ENCODE measurements at regions not wholly inside any gene's neighbourhood (a gene's known extent, or its start where the extent isn't known, plus 50 kb on each side); places are given as distances from the start of the nearest gene placed in this dataset.
A peak's percentile ranks its signal among the peaks of the same experiment; 100 is the strongest.

DNA sequence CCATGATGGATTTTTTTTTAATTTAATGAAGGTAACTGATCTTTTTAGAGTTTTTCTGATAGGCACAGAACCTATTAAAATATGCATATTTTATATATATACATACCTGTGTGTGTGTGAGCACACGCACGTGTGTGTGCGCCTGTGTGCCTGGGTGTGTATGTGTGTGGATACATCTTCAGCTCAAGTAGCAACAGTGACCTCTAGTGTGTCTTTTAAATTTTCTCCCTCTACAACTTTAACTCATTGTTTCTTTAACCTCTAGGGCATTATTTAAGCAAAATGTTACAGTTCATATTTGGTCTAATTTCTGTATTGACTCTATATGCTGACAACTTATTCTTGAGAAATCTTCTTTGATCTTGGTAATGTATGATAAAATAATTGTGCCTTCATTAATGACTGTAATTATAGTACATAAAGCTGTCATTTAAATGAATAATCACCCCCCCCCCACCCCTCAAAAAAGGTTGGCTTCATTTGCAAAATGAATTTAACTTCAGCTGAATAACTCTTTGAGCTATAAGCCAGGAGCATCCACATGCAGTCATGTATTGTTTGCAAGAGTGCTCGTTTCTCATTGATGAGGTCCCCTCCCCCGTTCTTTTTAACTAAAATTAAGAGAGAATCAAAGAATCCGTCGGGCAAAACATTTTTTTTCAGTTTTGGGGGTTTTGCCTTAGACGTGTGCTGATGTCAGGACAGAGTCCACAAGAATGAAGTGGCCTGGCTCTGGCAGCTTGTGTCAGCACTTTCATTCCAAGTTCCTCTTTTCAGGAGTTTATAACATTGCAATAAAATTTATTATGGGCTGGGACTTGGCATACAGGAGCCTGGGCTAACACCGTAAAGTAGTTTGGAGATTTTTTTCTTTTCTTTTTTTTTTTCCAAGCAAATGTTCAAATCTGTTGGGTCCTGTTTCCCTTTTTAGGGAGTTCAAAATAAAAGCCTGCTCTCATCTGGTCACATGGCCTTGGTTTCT is 80.0 kb downstream of the ETAA1 start:
- TF ChIP-seq ESRRA (CRISPR knock-in tag; IDR thresholded peaks at IDR 0.05; ENCODE audit: borderline replicate concordance) (no peak), CREB1 (CRISPR knock-in tag; IDR thresholded peaks at IDR 0.05) (no peak), HMGA2 (CRISPR knock-in tag; IDR thresholded peaks at IDR 0.05) (no peak)
- TF ChIP-seq, protein P1, sequence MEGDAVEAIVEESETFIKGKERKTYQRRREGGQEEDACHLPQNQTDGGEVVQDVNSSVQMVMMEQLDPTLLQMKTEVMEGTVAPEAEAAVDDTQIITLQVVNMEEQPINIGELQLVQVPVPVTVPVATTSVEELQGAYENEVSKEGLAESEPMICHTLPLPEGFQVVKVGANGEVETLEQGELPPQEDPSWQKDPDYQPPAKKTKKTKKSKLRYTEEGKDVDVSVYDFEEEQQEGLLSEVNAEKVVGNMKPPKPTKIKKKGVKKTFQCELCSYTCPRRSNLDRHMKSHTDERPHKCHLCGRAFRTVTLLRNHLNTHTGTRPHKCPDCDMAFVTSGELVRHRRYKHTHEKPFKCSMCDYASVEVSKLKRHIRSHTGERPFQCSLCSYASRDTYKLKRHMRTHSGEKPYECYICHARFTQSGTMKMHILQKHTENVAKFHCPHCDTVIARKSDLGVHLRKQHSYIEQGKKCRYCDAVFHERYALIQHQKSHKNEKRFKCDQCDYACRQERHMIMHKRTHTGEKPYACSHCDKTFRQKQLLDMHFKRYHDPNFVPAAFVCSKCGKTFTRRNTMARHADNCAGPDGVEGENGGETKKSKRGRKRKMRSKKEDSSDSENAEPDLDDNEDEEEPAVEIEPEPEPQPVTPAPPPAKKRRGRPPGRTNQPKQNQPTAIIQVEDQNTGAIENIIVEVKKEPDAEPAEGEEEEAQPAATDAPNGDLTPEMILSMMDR (IDR thresholded peaks at IDR 0.05) = 0 out of 2 replicates have a peak, but pooled peaks have one; percentile 16
